ENCODE measurements at regions not wholly inside any gene's neighbourhood (a gene's known extent, or its start where the extent isn't known, plus 50 kb on each side); places are given as distances from the start of the nearest gene placed in this dataset.

- TF ChIP-seq, protein P1, sequence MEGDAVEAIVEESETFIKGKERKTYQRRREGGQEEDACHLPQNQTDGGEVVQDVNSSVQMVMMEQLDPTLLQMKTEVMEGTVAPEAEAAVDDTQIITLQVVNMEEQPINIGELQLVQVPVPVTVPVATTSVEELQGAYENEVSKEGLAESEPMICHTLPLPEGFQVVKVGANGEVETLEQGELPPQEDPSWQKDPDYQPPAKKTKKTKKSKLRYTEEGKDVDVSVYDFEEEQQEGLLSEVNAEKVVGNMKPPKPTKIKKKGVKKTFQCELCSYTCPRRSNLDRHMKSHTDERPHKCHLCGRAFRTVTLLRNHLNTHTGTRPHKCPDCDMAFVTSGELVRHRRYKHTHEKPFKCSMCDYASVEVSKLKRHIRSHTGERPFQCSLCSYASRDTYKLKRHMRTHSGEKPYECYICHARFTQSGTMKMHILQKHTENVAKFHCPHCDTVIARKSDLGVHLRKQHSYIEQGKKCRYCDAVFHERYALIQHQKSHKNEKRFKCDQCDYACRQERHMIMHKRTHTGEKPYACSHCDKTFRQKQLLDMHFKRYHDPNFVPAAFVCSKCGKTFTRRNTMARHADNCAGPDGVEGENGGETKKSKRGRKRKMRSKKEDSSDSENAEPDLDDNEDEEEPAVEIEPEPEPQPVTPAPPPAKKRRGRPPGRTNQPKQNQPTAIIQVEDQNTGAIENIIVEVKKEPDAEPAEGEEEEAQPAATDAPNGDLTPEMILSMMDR (conservative IDR thresholded peaks at IDR 0.05; ENCODE audit: low read depth, low read length) = no peak
- TF ChIP-seq POLR2A (IDR thresholded peaks at IDR 0.05; ENCODE audit: low read depth, low read length) (no peak), MAZ (IDR thresholded peaks at IDR 0.05; ENCODE audit: borderline replicate concordance, low read depth, low read length) (no peak), MAFK (IDR thresholded peaks at IDR 0.05; ENCODE audit: low read depth, low read length) (no peak), CEBPB (IDR thresholded peaks at IDR 0.05; ENCODE audit: low read depth, low read length) (no peak), FOS (IDR thresholded peaks at IDR 0.05; ENCODE audit: low read depth, low read length) (no peak), SMC3 (IDR thresholded peaks at IDR 0.05; ENCODE audit: low read depth, low read length) (no peak), NFE2L2 (IDR thresholded peaks at IDR 0.05; ENCODE audit: low read depth, low read length) (no peak), MXI1 (IDR thresholded peaks at IDR 0.05; ENCODE audit: borderline replicate concordance, low read depth, low read length) (no peak), RAD21 (IDR thresholded peaks at IDR 0.05; ENCODE audit: low read length) (no peak), RFX5 (IDR thresholded peaks at IDR 0.05; ENCODE audit: low read depth, low read length) (no peak)
- TF ChIP-seq, protein P2, sequence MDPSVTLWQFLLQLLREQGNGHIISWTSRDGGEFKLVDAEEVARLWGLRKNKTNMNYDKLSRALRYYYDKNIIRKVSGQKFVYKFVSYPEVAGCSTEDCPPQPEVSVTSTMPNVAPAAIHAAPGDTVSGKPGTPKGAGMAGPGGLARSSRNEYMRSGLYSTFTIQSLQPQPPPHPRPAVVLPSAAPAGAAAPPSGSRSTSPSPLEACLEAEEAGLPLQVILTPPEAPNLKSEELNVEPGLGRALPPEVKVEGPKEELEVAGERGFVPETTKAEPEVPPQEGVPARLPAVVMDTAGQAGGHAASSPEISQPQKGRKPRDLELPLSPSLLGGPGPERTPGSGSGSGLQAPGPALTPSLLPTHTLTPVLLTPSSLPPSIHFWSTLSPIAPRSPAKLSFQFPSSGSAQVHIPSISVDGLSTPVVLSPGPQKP (IDR thresholded peaks at IDR 0.05; ENCODE audit: borderline replicate concordance, low read depth, low read length) = no peak
Measured at GRCh38 chr1:192003295-192004077, 154.8 kb upstream of the RGS18 start.

Measured in IMR-90 (cell line).